OCI-LY3 (cell line): ENCODE measurements at regions not wholly inside any gene's neighbourhood (a gene's known extent, or its start where the extent isn't known, plus 50 kb on each side); places are given as distances from the start of the nearest gene placed in this dataset.

Source experiments
- H2AFZ ChIP-seq: fragments of 200-600, 300-600 bp; shearing (Covaris generic); 2 replicates; pipeline ENCODE4 v1.6.0; 2014; ENCODE audit warnings: antibody characterized with exemption, low read depth, low read length
- H3K27ac ChIP-seq: fragments of 200-600, 300-600 bp; sonication (generic); 2 replicates; pipeline ENCODE4 v1.5.1; 2014; ENCODE audit warnings: mild to moderate bottlenecking, low read length, moderate library complexity, mixed read lengths
- H3K27me3 ChIP-seq: fragments of 200-600, 300-600 bp; sonication (generic); 2 replicates; pipeline ENCODE4 v1.6.1; 2014; ENCODE audit warnings: low read depth, low read length, mixed read lengths
- H3K36me3 ChIP-seq: fragments of 200-600, 300-600 bp; sonication (generic); replicated peaks from 2 replicates; pipeline ENCODE3; 2014; ENCODE audit warnings: low read depth, low read length, mixed read lengths
- H3K4me1 ChIP-seq: fragments of 300-600, 200-600 bp; sonication (generic); 2 replicates; pipeline ENCODE4 v1.6.1; 2014; ENCODE audit warnings: low read length, mixed read lengths
- H3K4me2 ChIP-seq: fragments of 200-600, 300-600 bp; sonication (generic); 2 replicates; pipeline ENCODE4 v1.6.1; 2014; ENCODE audit warnings: low read length, mixed read lengths
- H3K4me3 ChIP-seq: fragments of 300-600, 200-600 bp; sonication (generic); 2 replicates; pipeline ENCODE4 v1.5.1; 2014; ENCODE audit warnings: antibody characterized with exemption, mild to moderate bottlenecking, low read length, moderate library complexity
- H3K79me2 ChIP-seq: fragments of 300-600, 200-600 bp; shearing (Covaris generic); 2 replicates; pipeline ENCODE4 v1.6.1; 2014; ENCODE audit warnings: mild to moderate bottlenecking, low read length, mixed read lengths
- H3K9ac ChIP-seq: fragments of 300-600, 200-600 bp; shearing (Covaris generic); 2 replicates; pipeline ENCODE4 v1.6.0; 2014; ENCODE audit warnings: mild to moderate bottlenecking, low read length, moderate library complexity
- H3K9me3 ChIP-seq: fragments of 200-600, 300-600 bp; shearing (Covaris generic); 2 replicates; pipeline ENCODE4 v1.6.1; 2014; ENCODE audit warnings: low read length, mixed read lengths; ENCODE audit not compliant: insufficient read depth
- H4K20me1 ChIP-seq: fragments of 200-600, 300-600 bp; sonication (generic); 2 replicates; pipeline ENCODE4 v1.6.1; 2016; ENCODE audit warnings: low read length, mixed read lengths; ENCODE audit not compliant: insufficient read depth
- CTCF ChIP-seq: fragments of 200-600, 300-600 bp; sonication (generic); IDR thresholded peaks from 2 replicates; pipeline ENCODE4 v1.5.1; 2014; ENCODE audit warnings: antibody characterized with exemption, low read length, low read depth
- EZH2phosphoT487 ChIP-seq: fragments of 200-600 bp; shearing (Covaris generic); IDR thresholded peaks from 2 replicates; pipeline ENCODE4 v1.6.1; 2018; ENCODE audit warnings: antibody characterized with exemption, mixed run types, low read depth

- Histone ChIP-seq H3K79me2 (no peaks in the 10 kb centered on the region), H3K9me3 (no peaks in the 10 kb centered on the region), H3K9ac (no peak overlapping the region), H3K36me3 (no peaks in the 10 kb centered on the region), H3K4me1 (peaks cover 12% of the 10 kb centered on the region), H3K27me3 (no peaks in the 10 kb centered on the region), H3K4me2 (no peak overlapping the region), H3K27ac (no peak overlapping the region; the same call in 1 of the 2 replicates), H4K20me1 (no peaks in the 10 kb centered on the region), H2AFZ (no peak overlapping the region), H3K4me3 (no peak overlapping the region)
- TF ChIP-seq CTCF = peak; percentile 29
- no peak for TF ChIP-seq EZH2phosphoT487
Measured at GRCh38 chr6:160861824-160862223, 129.7 kb upstream of the MAP3K4 start.

GRCh38 chr6:160863782-160864181 lies 127.8 kb upstream of the MAP3K4 start:
- H3K79me2 ChIP-seq = no peaks in the 10 kb centered on the region
- no peaks in the 10 kb centered on the region for H3K36me3 ChIP-seq
- H3K9ac ChIP-seq = no peak overlapping the region
- peaks cover 12% of the 10 kb centered on the region for H3K4me1 ChIP-seq
- H3K4me2 ChIP-seq = no peak overlapping the region
- no peaks in the 10 kb centered on the region for H4K20me1 ChIP-seq
- no peak overlapping the region for H2AFZ ChIP-seq
- H3K27ac ChIP-seq = no peak overlapping the region
- no peaks in the 10 kb centered on the region for H3K9me3 ChIP-seq
- TF ChIP-seq EZH2phosphoT487 (no peak), CTCF (no peak)
- no peak overlapping the region for H3K4me3 ChIP-seq
- no peaks in the 10 kb centered on the region for H3K27me3 ChIP-seq

GRCh38 chr6:160871320-160871719 lies 120.2 kb upstream of the MAP3K4 start:
- Histone ChIP-seq H3K79me2 (no peaks in the 10 kb centered on the region), H3K9ac (no peak overlapping the region), H3K9me3 (no peaks in the 10 kb centered on the region), H3K4me2 (peak overlapping the region; percentile 58), H3K27ac (peak overlapping the region; percentile 76), H3K4me1 (peaks cover 27% of the 10 kb centered on the region), H3K36me3 (no peaks in the 10 kb centered on the region), H4K20me1 (no peaks in the 10 kb centered on the region), H3K27me3 (no peaks in the 10 kb centered on the region), H2AFZ (no peak overlapping the region), H3K4me3 (peak overlapping the region; percentile 39; the same call in 1 of the 2 replicates)
- TF ChIP-seq CTCF = no peak

- TF ChIP-seq CTCF (no peak), EZH2phosphoT487 (no peak)
- Histone ChIP-seq H3K9ac (no peak overlapping the region), H3K4me2 (no peak overlapping the region), H3K36me3 (no peaks in the 10 kb centered on the region), H3K9me3 (no peaks in the 10 kb centered on the region), H2AFZ (no peak overlapping the region), H3K4me3 (no peak overlapping the region), H4K20me1 (no peaks in the 10 kb centered on the region), H3K4me1 (no peaks in the 10 kb centered on the region), H3K27ac (no peak overlapping the region), H3K27me3 (no peaks in the 10 kb centered on the region), H3K79me2 (no peaks in the 10 kb centered on the region)
Measured at GRCh38 chr6:160881148-160881808, 110.3 kb upstream of the MAP3K4 start.
